Neural progenitor cell (in vitro differentiated cells): ENCODE measurements at regions not wholly inside any gene's neighbourhood (a gene's known extent, or its start where the extent isn't known, plus 50 kb on each side); places are given as distances from the start of the nearest gene placed in this dataset.

ENCODE experiments used
- DNase-seq: peaks from one replicate; pipeline ENCODE4 v3.0.0-alpha.2; 2016; ENCODE audit warnings: low spot score
- H2AFZ ChIP-seq: fragments of 200-600 bp; sonication (generic); replicated peaks from 2 replicates; pipeline ENCODE4 v1.6.1; 2016; ENCODE audit warnings: antibody characterized with exemption
- H3F3A ChIP-seq: fragments of 200-600 bp; sonication (generic); 2 replicates; pipeline ENCODE4 v1.6.1; 2016; ENCODE audit warnings: antibody characterized with exemption, low read depth
- H3K27ac ChIP-seq: fragments of 200-600 bp; sonication (generic); 2 replicates; pipeline ENCODE4 v1.5.1; 2016; ENCODE audit warnings: mild to moderate bottlenecking
- H3K27me3 ChIP-seq: fragments of 200-600 bp; sonication (generic); 2 replicates; pipeline ENCODE4 v1.6.1; 2016; ENCODE audit warnings: mild to moderate bottlenecking, moderate library complexity
- H3K36me3 ChIP-seq: fragments of 200-600 bp; sonication (generic); 2 replicates; pipeline ENCODE4 v1.5.1; 2016
- H3K4me1 ChIP-seq: fragments of 200-600 bp; sonication (generic); 2 replicates; pipeline ENCODE4 v1.6.1; 2016; ENCODE audit warnings: mixed run types
- H3K4me2 ChIP-seq: fragments of 200-600 bp; sonication (generic); 2 replicates; pipeline ENCODE4 v1.6.1; 2016
- H3K4me3 ChIP-seq: fragments of 200-600 bp; sonication (generic); 2 replicates; pipeline ENCODE4 v1.5.1; 2016
- H3K79me2 ChIP-seq: fragments of 200-600 bp; sonication (generic); 2 replicates; pipeline ENCODE4 v1.6.1; 2016; ENCODE audit warnings: low read depth
- H3K9ac ChIP-seq: fragments of 200-600 bp; sonication (generic); 2 replicates; pipeline ENCODE4 v1.6.1; 2016
- H3K9me3 ChIP-seq: fragments of 200-600 bp; sonication (generic); 2 replicates; pipeline ENCODE4 v1.5.1; 2016; ENCODE audit warnings: low read depth
- H4K20me1 ChIP-seq: fragments of 200-600 bp; sonication (generic); 2 replicates; pipeline ENCODE4 v1.6.1; 2016; ENCODE audit warnings: low read depth
- H3K27ac Mint-ChIP-seq: 3 replicates; pipeline ENCODE4 v1.8.0; 2021; ENCODE audit warnings: mixed read lengths
- H3K27me3 Mint-ChIP-seq: 2 replicates; pipeline ENCODE4 v1.8.0; 2022; ENCODE audit warnings: low read depth, mild to moderate bottlenecking, inconsistent platforms, moderate library complexity, mixed read lengths; ENCODE audit not compliant: insufficient read depth
- H3K36me3 Mint-ChIP-seq: 3 replicates; pipeline ENCODE4 v1.8.0; 2021; ENCODE audit warnings: mixed read lengths
- H3K4me1 Mint-ChIP-seq: 3 replicates; pipeline ENCODE4 v1.8.0; 2021; ENCODE audit warnings: mixed read lengths
- H3K4me3 Mint-ChIP-seq: 3 replicates; pipeline ENCODE4 v1.8.0; 2021; ENCODE audit warnings: mild to moderate bottlenecking, moderate library complexity, mixed read lengths
- H3K9me3 Mint-ChIP-seq: 3 replicates; pipeline ENCODE4 v1.8.0; 2020; ENCODE audit warnings: mixed read lengths
- EZH2 ChIP-seq: fragments of 200-600 bp; sonication (generic); IDR thresholded peaks from 2 replicates; pipeline ENCODE4 v1.6.1; 2017; ENCODE audit warnings: antibody characterized with exemption, mild to moderate bottlenecking, moderate library complexity
- EZH2phosphoT487 ChIP-seq: fragments of 200-600 bp; sonication (generic); IDR thresholded peaks from 2 replicates; pipeline ENCODE4 v1.6.1; 2017; ENCODE audit warnings: antibody characterized with exemption
- TF ChIP-seq, protein P1 (sequence below): fragments of 200-600 bp; sonication (generic); IDR thresholded peaks from 2 replicates; pipeline ENCODE4 v1.5.1; 2017; ENCODE audit warnings: antibody characterized with exemption, mild to moderate bottlenecking

DNA sequence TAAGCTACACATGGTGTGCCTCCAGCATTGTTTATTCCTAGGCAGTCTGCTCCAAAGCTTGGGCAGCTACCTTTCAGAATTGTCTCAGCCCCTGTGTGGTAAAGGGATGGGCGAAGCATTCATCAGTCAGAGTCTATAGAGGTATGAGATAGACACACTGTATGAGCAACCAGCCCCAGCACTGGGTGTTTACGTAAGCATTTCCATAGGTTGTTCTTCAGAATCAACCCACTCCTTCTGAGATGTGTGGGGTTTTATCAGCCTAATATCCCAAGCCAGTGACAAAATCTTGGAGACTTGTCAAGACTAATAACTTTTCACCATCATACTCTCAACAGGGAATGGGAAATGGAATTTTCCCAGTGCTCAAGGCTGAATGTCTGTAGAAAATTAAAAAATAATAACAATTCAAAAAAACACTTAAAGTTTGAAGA lies 98.2 kb downstream of the BTG1 start:
- Histone ChIP-seq H3F3A (no peaks in the 10 kb centered on the region), H3K4me1 (no peaks in the 10 kb centered on the region), H3K27me3 (no peaks in the 10 kb centered on the region), H3K79me2 (no peaks in the 10 kb centered on the region), H3K4me2 (no peak overlapping the region), H3K4me3 (no peak overlapping the region), H4K20me1 (no peaks in the 10 kb centered on the region), H2AFZ (no peak overlapping the region), H3K9me3 (no peaks in the 10 kb centered on the region), H3K9ac (no peak overlapping the region), H3K36me3 (no peaks in the 10 kb centered on the region), H3K27ac (no peak overlapping the region)
- Mint-ChIP-seq H3K4me3 (no peak overlapping the region), H3K27ac (no peak overlapping the region), H3K4me1 (peaks cover 4% of the 10 kb centered on the region), H3K36me3 (no peaks in the 10 kb centered on the region), H3K9me3 (peaks cover 4% of the 10 kb centered on the region), H3K27me3 (no peaks in the 10 kb centered on the region)
- no peak for DNase-seq
- TF ChIP-seq EZH2phosphoT487 (no peak), EZH2 (no peak)
- TF ChIP-seq, protein P1, sequence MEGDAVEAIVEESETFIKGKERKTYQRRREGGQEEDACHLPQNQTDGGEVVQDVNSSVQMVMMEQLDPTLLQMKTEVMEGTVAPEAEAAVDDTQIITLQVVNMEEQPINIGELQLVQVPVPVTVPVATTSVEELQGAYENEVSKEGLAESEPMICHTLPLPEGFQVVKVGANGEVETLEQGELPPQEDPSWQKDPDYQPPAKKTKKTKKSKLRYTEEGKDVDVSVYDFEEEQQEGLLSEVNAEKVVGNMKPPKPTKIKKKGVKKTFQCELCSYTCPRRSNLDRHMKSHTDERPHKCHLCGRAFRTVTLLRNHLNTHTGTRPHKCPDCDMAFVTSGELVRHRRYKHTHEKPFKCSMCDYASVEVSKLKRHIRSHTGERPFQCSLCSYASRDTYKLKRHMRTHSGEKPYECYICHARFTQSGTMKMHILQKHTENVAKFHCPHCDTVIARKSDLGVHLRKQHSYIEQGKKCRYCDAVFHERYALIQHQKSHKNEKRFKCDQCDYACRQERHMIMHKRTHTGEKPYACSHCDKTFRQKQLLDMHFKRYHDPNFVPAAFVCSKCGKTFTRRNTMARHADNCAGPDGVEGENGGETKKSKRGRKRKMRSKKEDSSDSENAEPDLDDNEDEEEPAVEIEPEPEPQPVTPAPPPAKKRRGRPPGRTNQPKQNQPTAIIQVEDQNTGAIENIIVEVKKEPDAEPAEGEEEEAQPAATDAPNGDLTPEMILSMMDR = no peak

DNA sequence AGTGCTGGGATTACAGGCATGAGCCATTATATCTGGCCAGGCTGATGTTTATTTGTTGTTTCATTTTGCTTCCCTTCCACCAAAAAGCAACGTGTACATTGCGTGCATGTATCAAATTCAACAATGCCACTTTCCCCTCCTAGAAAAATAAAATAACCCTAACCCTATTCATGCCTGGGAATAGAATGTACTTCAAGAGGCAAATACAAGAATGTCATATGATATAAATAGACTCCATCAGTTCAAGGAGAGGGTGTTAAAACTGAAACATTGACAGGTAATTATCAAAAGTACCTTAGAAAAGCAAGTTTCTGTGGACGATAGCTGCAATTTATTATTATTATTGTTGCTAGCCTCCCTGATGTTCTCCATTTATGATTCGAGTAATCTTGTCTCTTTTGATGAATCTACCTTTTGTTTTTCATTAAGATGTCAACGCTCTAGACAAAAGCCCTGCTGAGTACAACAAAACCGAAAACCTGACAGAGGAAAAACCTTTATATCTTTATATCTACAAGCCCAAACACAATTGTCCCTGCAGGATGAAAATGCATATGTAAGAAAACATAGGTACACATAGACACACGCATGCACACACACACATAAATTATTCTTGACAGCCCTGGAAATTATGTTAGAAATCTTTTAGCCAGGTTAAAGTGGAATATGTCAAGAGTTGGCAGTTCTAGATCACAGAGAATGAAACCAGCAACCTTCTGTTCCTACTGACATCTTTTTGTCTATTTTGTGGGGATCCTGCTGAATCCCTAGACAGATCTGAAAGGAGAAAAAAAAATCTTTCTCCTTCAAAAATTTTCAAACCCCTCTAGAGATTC lies 98.9 kb downstream of the BTG1 start:
- H3K4me1 ChIP-seq = no peaks in the 10 kb centered on the region
- Mint-ChIP-seq H3K27ac (no peak overlapping the region), H3K4me1 (peaks cover 4% of the 10 kb centered on the region), H3K9me3 (peaks cover 4% of the 10 kb centered on the region), H3K4me3 (no peak overlapping the region), H3K36me3 (no peaks in the 10 kb centered on the region), H3K27me3 (no peaks in the 10 kb centered on the region)
- no peak overlapping the region for H3K4me2 ChIP-seq
- DNase-seq = no peak
- no peak overlapping the region for H3K9ac ChIP-seq
- no peak overlapping the region for H3K27ac ChIP-seq
- H3K9me3 ChIP-seq = no peaks in the 10 kb centered on the region
- no peaks in the 10 kb centered on the region for H3K36me3 ChIP-seq
- no peaks in the 10 kb centered on the region for H3K79me2 ChIP-seq
- no peaks in the 10 kb centered on the region for H3F3A ChIP-seq
- no peaks in the 10 kb centered on the region for H4K20me1 ChIP-seq
- H3K4me3 ChIP-seq = no peak overlapping the region
- H3K27me3 ChIP-seq = no peaks in the 10 kb centered on the region
- no peak overlapping the region for H2AFZ ChIP-seq
- TF ChIP-seq EZH2 (no peak), EZH2phosphoT487 (no peak)
- TF ChIP-seq, protein P1 = no peak

DNA sequence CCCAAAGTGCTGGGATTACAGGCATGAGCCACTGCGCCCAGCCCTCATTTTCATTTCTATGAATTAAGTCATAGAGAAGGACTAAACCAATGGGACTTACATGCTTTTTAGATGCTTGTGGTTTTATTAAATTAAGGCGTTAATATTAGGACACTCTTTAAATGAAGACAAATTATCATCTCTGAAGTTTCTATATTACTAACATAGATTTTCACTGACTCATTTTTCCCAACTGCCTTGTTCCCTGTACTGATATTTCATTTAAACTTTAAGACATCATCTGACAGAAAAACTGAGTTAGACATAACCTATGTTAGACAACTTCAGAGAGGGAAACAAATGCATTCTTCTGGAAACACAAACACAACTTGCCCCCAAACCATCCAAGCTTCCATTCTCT lies 99.8 kb downstream of the BTG1 start:
- Mint-ChIP-seq H3K27me3 (no peaks in the 10 kb centered on the region), H3K9me3 (peaks cover 2% of the 10 kb centered on the region), H3K36me3 (no peaks in the 10 kb centered on the region), H3K4me1 (peaks cover 4% of the 10 kb centered on the region), H3K4me3 (no peak overlapping the region), H3K27ac (no peak overlapping the region)
- no peak overlapping the region for H3K9ac ChIP-seq
- no peak overlapping the region for H2AFZ ChIP-seq
- TF ChIP-seq EZH2phosphoT487 (no peak), EZH2 (no peak)
- TF ChIP-seq, protein P1 = no peak
- H3F3A ChIP-seq = no peaks in the 10 kb centered on the region
- no peaks in the 10 kb centered on the region for H3K36me3 ChIP-seq
- no peaks in the 10 kb centered on the region for H3K4me1 ChIP-seq
- no peak overlapping the region for H3K4me3 ChIP-seq
- H3K4me2 ChIP-seq = no peak overlapping the region
- H4K20me1 ChIP-seq = no peaks in the 10 kb centered on the region
- no peaks in the 10 kb centered on the region for H3K9me3 ChIP-seq
- H3K27ac ChIP-seq = no peak overlapping the region
- no peaks in the 10 kb centered on the region for H3K27me3 ChIP-seq
- no peak for DNase-seq
- no peaks in the 10 kb centered on the region for H3K79me2 ChIP-seq
